ENCODE measurements at regions not wholly inside any gene's neighbourhood (a gene's known extent, or its start where the extent isn't known, plus 50 kb on each side); places are given as distances from the start of the nearest gene placed in this dataset.

GRCh38 chr3:30437171-30437601 is 169.2 kb upstream of the TGFBR2 start:
- Histone ChIP-seq H3K4me1 (peaks cover 46% of the 10 kb centered on the region), H3K36me3 (no peaks in the 10 kb centered on the region), H3K9me3 (no peaks in the 10 kb centered on the region), H3K27me3 (no peaks in the 10 kb centered on the region), H4K20me1 (no peaks in the 10 kb centered on the region), H3K4me2 (peak overlapping the region; percentile 75), H3K27ac (no peak overlapping the region), H3K4me3 (no peak overlapping the region), H3K9ac (no peak overlapping the region; the same call in 1 of the 2 replicates)
- no peak for TF ChIP-seq Cebpa-rat (IDR thresholded peaks at IDR 0.05)

- Histone ChIP-seq H3K4me2 (0 out of 2 replicates have a peak overlapping the region, but pooled peaks have one; percentile 75), H3K9me3 (no peaks in the 10 kb centered on the region), H3K9ac (no peak overlapping the region), H4K20me1 (no peaks in the 10 kb centered on the region), H3K36me3 (no peaks in the 10 kb centered on the region), H3K4me3 (no peak overlapping the region), H3K27me3 (no peaks in the 10 kb centered on the region), H3K4me1 (peaks cover 46% of the 10 kb centered on the region), H3K27ac (no peak overlapping the region)
- no peak for TF ChIP-seq Cebpa-rat (IDR thresholded peaks at IDR 0.05)
Observed at GRCh38 chr3:30438126-30438525, 168.3 kb upstream of the TGFBR2 start.

DNA sequence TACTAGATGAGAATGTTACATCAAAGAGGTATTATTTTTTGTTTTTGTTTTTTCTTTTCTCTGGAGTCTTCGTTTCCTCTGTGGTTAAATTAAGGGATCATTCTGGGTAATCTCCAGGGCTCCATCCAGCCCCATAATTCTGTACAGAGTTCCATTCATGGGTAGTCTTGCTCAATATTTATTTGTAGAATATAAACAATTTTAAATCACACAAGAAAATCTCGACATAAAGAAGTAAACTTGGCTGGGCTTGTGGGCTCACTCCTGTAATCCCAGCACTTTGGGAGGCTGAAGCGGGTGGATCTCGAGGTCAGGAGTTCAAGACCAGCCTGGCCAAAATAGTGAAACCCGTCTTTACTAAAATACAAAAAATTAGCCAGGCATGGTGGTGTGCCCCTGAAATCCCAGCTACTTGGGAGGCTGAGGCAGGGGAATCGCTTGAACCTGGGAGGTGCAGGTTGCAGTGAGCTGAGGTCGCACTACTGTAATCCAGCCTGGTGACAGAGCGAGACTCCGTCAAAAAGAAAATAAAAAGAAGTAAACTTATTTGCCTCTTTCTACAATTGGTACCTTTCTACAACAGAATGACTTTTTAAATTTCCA is 166.8 kb upstream of the TGFBR2 start:
- no peaks in the 10 kb centered on the region for H3K36me3 ChIP-seq
- H3K9me3 ChIP-seq: no peaks in the 10 kb centered on the region
- no peak overlapping the region for H3K4me3 ChIP-seq
- H3K9ac ChIP-seq: no peak overlapping the region
- no peaks in the 10 kb centered on the region for H3K27me3 ChIP-seq
- no peak overlapping the region for H3K4me2 ChIP-seq
- no peaks in the 10 kb centered on the region for H4K20me1 ChIP-seq
- H3K4me1 ChIP-seq: peaks cover 46% of the 10 kb centered on the region
- no peak overlapping the region for H3K27ac ChIP-seq
- no peak for TF ChIP-seq Cebpa-rat (IDR thresholded peaks at IDR 0.05)

DNA sequence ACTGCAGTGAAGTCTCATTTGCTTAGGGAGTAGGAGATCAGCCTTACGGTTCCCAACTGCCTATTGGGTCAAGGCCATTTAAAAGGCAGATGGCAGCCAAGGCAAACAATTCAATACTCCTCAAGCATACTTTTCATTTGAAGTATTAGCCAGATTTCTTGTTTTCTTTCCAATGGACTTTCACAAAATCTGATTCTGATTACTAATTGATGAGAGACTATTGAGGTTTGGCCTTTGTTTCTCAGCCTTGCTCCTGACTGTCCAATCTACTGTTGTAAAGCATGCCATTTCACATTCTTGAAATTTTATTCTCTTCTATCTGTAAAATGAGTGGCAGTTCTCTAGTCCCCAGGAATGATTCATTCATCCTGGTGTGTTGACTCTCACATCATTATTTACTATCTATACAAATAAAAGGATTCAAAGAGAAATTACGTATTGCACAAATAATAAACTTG is 166.2 kb upstream of the TGFBR2 start:
- Histone ChIP-seq H3K4me3 (no peak overlapping the region), H3K27me3 (no peaks in the 10 kb centered on the region), H3K9ac (no peak overlapping the region), H3K4me1 (peaks cover 42% of the 10 kb centered on the region), H3K4me2 (no peak overlapping the region), H3K27ac (no peak overlapping the region), H3K36me3 (no peaks in the 10 kb centered on the region), H4K20me1 (no peaks in the 10 kb centered on the region), H3K9me3 (no peaks in the 10 kb centered on the region)
- TF ChIP-seq Cebpa-rat (IDR thresholded peaks at IDR 0.05): no peak

DNA sequence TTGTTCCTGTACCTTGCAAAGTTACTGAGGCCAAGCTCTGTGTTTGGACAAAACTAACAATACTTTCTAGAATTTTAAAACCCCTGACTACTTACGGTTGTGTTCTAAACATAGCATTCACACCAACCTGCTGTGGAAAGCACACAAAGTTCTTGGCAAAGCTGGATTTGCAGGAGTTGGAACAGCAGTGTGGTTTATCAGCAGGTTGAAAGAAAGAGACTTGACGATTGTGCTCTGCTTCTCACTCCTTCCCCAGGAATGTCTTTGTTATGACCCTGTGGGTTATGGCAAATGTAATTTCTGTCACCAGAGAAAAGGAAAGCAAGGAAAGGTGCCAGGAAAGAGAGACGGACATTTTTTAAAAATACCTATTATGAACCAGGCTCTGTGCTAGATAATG is 165.5 kb upstream of the TGFBR2 start:
- H3K9me3 ChIP-seq: no peaks in the 10 kb centered on the region
- H3K9ac ChIP-seq: no peak overlapping the region
- no peak for TF ChIP-seq Cebpa-rat (IDR thresholded peaks at IDR 0.05)
- H4K20me1 ChIP-seq: no peaks in the 10 kb centered on the region
- no peaks in the 10 kb centered on the region for H3K27me3 ChIP-seq
- H3K27ac ChIP-seq: no peak overlapping the region
- H3K36me3 ChIP-seq: no peaks in the 10 kb centered on the region
- H3K4me3 ChIP-seq: no peak overlapping the region
- H3K4me1 ChIP-seq: peaks cover 35% of the 10 kb centered on the region
- H3K4me2 ChIP-seq: no peak overlapping the region

DNA sequence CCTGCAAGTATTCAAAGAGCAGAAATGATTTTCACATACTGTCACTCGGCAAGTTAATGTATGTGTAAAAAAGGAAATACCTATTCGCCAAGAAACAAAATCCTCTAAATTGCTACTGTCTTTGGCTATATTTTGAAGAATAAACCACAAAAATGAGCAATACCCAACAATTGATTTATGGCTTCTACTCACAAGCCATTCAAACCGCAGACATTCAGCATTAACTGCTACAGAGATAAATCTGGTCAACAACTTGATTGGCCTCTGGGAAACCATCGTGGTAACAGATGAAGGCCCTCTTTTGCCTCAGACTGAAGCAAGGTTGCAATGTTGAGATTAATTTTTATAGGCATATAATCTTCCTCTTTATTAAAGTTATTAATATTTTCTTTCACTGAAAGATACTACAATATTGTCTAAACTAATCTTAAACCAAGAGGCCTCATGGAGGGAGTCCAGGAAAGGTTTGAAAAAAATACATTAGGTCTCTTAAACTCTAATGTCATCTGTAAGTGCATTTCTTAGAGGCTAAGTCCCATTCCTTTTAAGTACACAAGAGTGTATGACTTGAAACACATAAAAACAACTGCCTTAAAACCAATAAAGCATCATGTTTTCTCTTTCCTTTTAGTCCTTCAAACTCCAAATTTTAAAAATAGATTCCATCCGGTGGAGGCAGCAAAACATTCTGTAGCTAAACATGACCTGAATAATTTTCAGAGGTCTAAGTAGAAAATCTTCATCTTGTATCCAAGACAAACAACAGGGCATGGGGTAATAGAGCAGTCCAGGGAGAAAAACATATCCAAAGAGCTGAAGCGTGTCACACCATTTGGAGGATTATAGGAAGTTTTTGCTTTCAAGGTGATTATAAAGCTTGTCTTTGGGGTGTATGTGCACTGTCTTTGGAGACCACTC is 162.4 kb upstream of the TGFBR2 start:
- no peaks in the 10 kb centered on the region for H4K20me1 ChIP-seq
- no peak overlapping the region for H3K4me3 ChIP-seq
- H3K27me3 ChIP-seq: no peaks in the 10 kb centered on the region
- H3K27ac ChIP-seq: no peak overlapping the region
- no peak overlapping the region for H3K9ac ChIP-seq
- no peak overlapping the region for H3K4me2 ChIP-seq
- H3K9me3 ChIP-seq: no peaks in the 10 kb centered on the region
- H3K36me3 ChIP-seq: no peaks in the 10 kb centered on the region
- no peak for TF ChIP-seq Cebpa-rat (IDR thresholded peaks at IDR 0.05)
- peaks cover 4% of the 10 kb centered on the region; the same call in 1 of the 2 replicates for H3K4me1 ChIP-seq

DNA sequence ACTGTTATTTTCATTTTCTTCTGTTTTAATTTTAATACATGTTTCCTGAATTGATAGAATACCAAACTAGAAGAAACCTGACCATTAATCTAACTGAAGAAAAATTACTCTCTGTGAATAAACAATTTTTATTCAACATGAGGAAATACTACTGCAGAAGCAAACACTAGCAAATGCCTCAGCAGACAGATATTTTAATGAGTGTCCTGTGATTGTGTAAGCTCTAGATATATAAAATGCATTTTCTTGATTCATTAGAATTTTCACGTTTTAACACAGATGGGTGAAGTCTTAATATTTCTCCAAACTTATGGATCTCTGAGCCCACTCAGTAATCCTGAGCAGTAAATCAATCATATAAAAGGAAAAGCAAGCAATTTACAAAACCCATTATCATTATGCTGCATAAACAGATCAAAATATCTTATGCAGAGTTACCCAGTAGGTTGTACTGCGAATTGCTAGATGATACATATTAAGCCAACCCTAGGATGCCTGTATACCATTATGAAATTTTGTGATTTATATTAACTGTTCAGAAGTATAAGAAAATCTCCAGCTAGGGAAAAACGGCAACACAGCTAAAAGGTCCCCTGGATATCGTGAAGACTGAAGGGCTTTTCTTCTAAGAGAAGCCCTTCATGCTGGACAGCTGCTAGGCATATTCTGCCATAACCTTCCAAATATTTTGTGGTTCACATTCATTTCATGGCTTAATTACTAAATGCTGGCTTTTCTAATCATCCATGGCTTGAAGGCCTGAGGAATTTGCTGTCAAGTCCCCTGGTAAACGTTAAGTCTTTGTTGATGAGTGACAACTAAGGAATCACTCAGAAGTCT is 157.7 kb upstream of the TGFBR2 start:
- H3K4me3 ChIP-seq: no peak overlapping the region
- no peak for TF ChIP-seq Cebpa-rat (IDR thresholded peaks at IDR 0.05)
- no peaks in the 10 kb centered on the region for H3K27me3 ChIP-seq
- no peaks in the 10 kb centered on the region for H3K36me3 ChIP-seq
- H4K20me1 ChIP-seq: no peaks in the 10 kb centered on the region
- H3K9ac ChIP-seq: no peak overlapping the region
- H3K27ac ChIP-seq: no peak overlapping the region
- H3K9me3 ChIP-seq: peaks cover 6% of the 10 kb centered on the region; the same call in 1 of the 2 replicates
- no peaks in the 10 kb centered on the region for H3K4me1 ChIP-seq
- no peak overlapping the region for H3K4me2 ChIP-seq

DNA sequence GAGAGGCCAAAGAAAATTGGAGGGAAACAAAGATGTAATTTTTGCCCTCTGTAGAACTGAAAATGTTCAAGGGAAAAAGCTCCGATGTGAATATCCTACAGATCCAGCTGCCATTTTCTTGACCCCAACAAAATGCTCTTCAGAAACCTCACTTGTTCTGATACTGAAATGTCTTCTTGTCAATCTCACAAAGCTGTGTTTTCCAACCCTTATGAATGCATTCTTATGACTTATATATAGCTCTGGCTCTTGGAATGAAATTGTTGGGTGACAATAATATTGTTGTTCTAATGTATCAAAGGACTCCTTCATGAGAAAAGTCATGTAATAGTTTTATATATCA is 157.1 kb upstream of the TGFBR2 start:
- Histone ChIP-seq H4K20me1 (no peaks in the 10 kb centered on the region), H3K27me3 (no peaks in the 10 kb centered on the region), H3K4me3 (no peak overlapping the region), H3K9ac (no peak overlapping the region), H3K36me3 (no peaks in the 10 kb centered on the region), H3K4me1 (no peaks in the 10 kb centered on the region), H3K4me2 (no peak overlapping the region), H3K9me3 (peaks cover 6% of the 10 kb centered on the region; the same call in 1 of the 2 replicates), H3K27ac (no peak overlapping the region)
- TF ChIP-seq Cebpa-rat (IDR thresholded peaks at IDR 0.05): no peak

- no peaks in the 10 kb centered on the region for H3K36me3 ChIP-seq
- no peaks in the 10 kb centered on the region for H3K27me3 ChIP-seq
- H3K27ac ChIP-seq: no peak overlapping the region
- no peak overlapping the region for H3K4me3 ChIP-seq
- no peak for TF ChIP-seq Cebpa-rat (IDR thresholded peaks at IDR 0.05)
- H3K9ac ChIP-seq: no peak overlapping the region
- no peaks in the 10 kb centered on the region for H4K20me1 ChIP-seq
- H3K4me2 ChIP-seq: no peak overlapping the region
- H3K4me1 ChIP-seq: no peaks in the 10 kb centered on the region
- H3K9me3 ChIP-seq: peaks cover 6% of the 10 kb centered on the region; the same call in 1 of the 2 replicates
Observed at GRCh38 chr3:30452446-30452845, 154.0 kb upstream of the TGFBR2 start.
